Stimulated activated CD8-positive, alpha-beta memory T cell treated with anti-CD3 and anti-CD28 coated beads, Interleukin-4, amount 100 ng/mL, for 24 hours (primary cell): ENCODE measurements at regions not wholly inside any gene's neighbourhood (a gene's known extent, or its start where the extent isn't known, plus 50 kb on each side); places are given as distances from the start of the nearest gene placed in this dataset.
"Not testable (repeated sequence)": the region's sequence is repeated elsewhere in the genome, so short reads cannot be mapped to it uniquely, and the experiment has no call there.

Experiments used
- DNase-seq: peaks from one replicate; pipeline ENCODE4 v3.0.0-alpha.2; 2020; ENCODE audit warnings: low read depth

- no peak for DNase-seq
Measured at GRCh38 chr5:102617191-102618187, 118.7 kb upstream of the SLCO6A1 start.

DNA sequence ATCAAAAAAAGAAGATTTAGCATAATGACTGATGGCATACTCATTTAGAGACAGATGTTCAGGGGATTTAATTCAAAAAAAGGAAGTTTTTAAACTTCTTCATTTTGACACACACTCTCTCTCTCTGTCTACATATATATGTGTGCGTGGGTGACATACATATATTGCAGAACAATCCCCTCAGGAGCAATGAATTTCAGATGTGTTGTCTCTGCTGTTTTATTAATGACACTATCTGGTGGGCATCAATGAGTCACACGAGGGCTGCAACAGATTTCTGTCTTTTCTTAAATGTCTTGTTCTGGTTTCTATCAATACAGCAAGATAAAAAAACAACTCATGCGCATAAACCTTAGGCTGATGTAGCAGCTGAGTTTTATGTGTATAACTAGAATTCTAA is 123.5 kb upstream of the SLCO6A1 start:
- DNase-seq = no peak

GRCh38 chr5:102623329-102624065 is 124.7 kb upstream of the SLCO6A1 start:
- DNase-seq = no peak

- no peak for DNase-seq
Measured at GRCh38 chr5:102624405-102624804, 125.6 kb upstream of the SLCO6A1 start.

- DNase-seq = no peak
Measured at GRCh38 chr5:102625468-102625867, 126.7 kb upstream of the SLCO6A1 start.

- DNase-seq = no peak
Measured at GRCh38 chr5:102625928-102626327, 127.1 kb upstream of the SLCO6A1 start.

GRCh38 chr5:102627315-102627714 is 127.8 kb upstream of the PAM start:
- DNase-seq = no peak

DNA sequence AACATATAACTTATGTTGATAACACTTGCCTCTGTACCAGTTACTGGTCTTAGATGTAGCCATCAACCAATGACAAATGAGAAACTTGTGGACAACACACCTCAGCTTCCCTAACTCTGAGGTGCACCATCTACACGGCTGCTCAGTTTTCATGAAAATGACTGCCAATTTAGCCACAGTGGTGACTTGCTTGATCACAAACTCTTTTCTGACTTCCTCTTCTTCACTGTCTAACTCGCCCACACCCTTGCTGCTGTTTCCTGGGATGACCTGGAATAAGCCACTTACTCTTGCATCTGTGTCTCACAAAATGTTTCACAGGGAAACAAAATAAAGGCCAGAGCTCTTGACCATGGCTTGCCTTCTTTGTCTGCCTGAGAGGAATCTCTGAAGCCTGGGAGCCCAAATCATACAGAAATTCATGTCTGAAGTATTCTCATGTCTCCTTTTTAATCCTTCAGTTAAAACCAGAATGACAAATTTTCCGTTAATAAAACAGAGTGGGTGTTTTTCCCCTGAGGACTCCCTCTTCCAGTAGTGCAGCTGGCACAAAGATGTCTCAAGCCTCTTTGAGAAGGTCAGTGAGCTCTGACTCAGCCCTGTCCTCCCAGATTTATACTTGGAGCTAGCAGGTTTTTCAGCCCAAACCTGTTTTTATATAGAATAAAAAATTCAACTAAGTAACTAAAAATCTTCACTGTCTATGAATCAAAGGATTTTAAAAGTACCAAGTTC is 126.5 kb upstream of the PAM start:
- no peak for DNase-seq

DNA sequence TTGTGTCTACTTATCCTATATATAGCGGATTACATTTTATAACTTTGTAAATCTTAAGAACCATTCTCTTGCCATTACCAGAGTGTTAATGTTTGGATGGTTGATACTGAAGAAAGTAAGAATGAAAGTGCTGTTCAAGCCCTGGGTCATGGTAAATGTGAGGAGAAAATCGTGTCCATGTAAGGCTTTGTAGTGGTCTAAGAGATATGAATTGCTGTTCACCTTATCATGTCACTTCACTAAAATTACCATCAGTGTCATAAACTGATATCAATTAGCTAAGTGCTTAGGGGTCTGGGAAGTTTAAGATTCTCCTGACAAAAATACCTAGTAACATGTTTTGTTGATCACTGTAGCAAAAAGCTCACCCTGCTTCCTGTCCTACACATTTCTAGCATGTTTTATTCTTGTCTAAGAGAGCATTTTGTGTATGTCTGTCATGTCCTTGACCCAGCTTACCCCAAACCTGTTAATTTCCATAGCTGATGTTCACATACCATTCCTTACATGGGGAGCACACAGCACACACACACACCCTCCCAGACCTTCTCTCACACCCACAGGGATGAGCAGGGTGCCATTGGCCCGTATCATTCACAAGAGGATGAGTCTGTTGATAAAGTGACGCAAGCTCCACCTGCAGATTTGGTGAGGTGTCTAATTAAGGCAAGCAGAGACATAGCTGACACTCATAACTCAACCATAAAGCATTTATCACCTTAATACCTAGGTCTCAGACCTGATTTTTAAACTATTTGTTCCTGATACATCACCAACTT is 125.1 kb upstream of the PAM start:
- no peak for DNase-seq

DNA sequence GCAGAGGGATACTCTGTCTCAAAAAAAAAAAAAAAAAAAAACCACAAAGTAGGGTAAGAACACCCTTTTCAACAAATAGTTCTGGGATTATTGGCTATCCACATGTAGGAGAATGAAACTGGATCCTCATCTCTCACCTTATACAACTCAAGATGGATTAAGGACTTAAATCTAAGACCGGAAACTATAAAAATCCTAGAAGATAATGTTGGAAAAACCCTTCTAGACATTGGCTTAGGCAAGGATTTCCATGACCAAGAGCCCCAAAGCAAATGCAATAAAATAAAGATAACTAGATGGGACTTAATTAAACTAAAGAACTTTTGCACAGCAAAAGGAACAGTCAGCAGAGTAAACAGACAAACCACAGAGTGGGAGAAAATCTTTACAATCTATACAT is 119.7 kb upstream of the PAM start:
- DNase-seq = not testable (repeated sequence)

DNA sequence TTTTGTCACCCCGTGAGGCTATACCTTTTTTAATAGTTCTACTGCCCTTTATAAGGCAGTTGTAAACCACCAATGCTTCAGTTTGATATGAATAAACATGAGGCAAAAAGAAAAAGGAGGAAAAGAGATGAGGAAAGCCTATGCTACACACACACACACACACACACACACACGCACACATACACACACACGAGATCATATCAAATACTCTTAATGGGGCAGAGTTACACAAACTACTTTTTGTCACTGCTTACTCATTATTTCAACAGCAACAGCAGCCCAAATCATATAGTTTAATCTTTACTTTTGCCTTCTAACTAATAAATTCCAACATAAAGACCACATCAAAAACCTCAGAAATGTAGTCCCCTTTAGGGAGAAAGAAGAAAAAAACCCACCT is 116.8 kb upstream of the PAM start:
- DNase-seq = no peak

DNA sequence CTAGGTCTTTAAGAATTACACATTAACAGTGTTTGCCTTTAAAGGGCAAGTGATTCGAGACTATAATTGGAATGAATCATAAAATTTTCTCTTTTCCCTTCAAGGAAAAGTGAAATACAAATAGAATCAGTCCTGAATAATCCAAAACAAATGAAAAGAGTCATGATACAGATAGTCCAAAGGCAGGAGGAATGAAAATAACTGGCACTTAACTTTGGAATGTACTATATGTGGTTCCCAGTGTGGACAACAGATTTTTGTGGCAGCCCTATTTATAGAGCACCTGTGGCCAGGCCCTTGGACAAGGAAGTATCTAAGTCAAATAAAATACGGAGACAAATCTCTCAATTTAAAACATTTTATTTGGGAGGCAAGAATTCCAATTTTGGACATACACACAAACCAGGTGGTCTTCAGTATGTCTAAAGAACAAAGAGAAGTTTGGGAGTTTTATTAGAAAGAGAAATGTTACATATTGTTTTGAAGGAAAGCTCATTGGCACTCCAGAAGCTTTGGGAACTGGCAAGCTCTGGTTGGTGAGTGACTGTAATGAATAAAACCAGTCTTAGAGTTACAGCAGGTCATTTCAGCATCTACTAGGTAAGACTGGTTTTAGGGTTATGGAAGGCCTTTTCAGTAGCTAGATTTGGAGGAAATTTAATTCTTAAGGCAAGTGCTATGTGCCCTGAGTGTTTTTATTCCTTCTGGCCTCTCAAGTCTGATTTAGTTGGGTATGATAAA is 116.0 kb upstream of the PAM start:
- DNase-seq = no peak

DNA sequence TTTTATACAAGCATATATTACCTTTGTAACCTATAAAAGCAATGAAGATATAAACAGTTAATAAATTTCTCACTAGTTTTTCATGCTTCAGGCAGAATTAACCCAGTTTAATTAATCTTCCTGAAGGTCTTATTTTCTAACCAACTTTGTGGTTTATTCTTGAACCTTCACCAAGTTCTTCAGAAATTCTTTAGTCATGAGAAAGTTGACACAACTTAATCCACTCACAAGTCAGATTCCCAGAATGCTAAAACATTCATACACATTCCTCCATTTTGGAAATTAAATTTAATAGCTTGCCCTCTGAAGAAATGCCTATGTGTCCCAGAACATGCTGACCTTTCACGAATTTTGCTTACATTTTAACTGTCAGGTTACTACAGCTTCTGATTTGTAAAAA is 105.4 kb upstream of the PAM start:
- no peak for DNase-seq

DNA sequence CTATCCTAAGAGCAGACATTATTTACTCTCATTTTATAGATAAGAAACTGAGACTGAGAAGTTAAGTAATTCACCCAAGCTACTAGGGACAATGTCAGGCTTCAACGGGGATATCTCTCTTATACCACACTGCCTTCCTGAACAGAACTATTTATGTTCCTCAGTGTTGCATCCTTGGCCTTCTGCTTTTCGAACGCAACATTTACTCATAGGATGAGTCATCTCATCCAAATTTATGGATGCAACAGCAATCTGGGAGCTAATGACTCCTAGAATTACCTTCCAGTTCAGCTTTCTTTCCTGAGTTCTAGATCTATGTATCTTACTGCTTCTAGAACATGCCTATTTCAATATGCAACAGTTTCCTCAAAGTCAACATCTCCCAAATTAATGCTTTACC is 103.6 kb upstream of the PAM start:
- no peak for DNase-seq

DNA sequence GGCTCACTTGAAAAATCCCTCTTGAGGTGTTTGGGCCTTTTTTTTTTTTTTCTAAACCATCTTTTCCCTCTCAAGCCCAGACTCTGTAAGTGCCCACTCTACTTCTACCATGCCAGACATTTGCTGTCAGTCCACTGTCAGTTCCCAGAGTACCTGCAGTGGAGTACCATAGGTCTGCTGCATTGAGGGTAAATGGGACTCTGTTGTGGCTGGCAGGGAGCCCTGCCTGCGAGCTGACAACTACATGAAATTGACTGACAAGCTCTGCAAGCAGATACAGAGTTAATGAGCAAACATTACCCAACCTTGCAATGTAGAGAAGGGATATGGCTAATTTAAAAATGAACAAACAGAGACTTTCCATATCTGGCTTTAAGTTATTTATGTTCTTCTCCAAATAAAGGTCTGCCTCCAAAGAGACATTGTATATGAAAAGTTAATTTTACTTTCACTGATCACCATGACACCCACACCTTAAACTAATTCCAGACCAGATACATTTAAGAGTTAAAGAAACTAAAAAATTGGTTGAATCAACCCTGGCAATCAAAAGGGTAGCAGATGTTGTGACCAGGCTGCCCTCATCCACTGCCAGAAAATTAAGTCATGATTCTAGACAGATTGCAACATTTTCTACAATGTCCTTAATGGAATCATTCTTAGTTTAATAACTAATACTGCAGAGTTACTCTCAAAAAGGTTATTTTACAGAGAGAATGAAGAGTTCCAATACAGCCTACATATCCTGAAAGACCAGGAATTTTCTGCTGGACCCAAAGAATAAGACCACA is 100.4 kb upstream of the PAM start:
- no peak for DNase-seq

DNA sequence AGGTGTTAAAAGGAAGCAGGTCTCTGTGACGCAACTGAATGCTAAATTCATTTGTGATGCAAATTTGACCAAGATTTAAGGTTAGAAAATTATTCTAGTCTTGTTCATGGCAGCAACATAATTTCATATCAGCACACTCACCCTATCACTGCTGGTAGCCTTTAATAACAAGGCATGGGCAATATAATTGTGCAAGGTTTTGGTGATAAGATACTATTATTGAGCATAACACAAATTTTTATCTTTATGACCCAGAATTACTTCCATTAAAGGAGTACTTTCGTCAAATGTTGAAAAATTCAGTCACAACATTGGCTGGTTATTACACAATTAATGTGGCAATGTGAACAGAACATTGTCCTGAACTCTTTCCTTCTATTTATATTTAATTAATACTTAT is 96.0 kb upstream of the PAM start:
- no peak for DNase-seq

DNA sequence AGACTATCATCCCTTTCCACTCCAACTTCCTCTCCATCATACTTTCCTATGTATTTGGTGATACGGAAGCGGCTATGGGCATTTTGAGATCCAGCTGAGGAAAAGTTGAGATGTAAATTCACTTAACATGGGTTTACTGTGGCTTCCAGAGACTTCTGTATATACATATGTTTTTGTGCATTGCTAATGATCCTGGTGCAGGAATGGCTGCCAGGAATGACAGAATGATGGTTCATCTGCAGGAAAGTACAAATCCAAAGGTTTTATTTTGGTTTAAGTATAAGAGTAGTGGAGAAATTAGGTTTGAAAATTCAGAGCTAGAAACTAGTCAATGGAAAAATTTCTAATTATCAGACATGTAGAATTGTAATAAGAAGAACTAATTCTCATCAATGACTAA is 95.0 kb upstream of the PAM start:
- no peak for DNase-seq

DNA sequence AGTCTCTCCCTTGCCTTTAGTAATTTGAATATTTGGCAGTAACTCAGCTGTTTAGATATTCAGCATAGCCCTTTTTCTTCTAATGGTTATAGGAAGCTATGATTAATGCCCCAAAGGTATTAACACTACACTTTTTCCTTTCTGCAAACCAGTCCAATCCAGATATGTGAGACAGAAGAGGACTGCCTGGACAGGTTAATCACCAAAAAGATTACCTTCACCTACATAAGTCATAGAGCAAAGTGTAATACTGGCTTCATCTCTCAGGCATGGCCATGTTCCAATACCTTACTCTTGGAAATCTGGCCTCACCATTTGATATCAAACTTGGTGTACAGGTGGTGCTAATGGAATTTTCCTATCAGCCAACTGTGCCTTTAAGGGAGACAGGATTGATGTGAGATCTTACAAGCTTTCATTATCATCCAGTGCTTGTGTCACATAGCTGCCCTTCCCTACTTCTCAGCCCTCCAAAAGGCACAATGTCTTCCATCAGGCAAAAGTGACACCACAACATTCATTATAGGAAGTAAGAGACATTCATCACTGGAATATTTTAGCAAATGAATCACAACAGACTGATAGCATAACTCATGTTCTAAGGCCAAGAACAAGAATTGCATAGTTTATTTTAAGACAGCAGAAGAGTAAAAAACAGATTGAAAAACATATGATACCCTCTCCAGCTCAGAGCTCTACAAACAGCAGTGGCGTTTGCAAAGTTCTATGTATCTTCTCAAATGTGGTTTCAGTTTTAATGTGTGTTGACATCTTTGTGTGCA is 91.2 kb upstream of the PAM start:
- DNase-seq = no peak

- DNase-seq = no peak
Measured at GRCh38 chr5:102664616-102665335, 90.3 kb upstream of the PAM start.
